A549 (cell line): ENCODE measurements at regions not wholly inside any gene's neighbourhood (a gene's known extent, or its start where the extent isn't known, plus 50 kb on each side); places are given as distances from the start of the nearest gene placed in this dataset.

Source experiments
- CTCF ChIP-seq: fragments of >200 bp; sonication (Bioruptor Twin); formaldehyde crosslinking; IDR thresholded peaks from 3 replicates; pipeline ENCODE4 v1.5.1; 2016
- EP300 ChIP-seq, 2 experiments: fragments of >200 bp; sonication (Bioruptor Twin); formaldehyde crosslinking; IDR thresholded peaks; 2 replicates in 1 of 2; 3 replicates in 1 of 2; pipeline ENCODE4 v1.6.1; 2016 to 2017
- FOSB ChIP-seq: fragments of 250-450 bp; sonication (Bioruptor Pico); IDR thresholded peaks from 2 replicates; pipeline ENCODE4 v1.5.0; 2020; ENCODE audit warnings: mild to moderate bottlenecking, moderate library complexity
- MAX ChIP-seq: IDR thresholded peaks from 2 replicates; pipeline ENCODE4 v1.6.1; 2012
- MYC ChIP-seq: IDR thresholded peaks from 2 replicates; pipeline ENCODE4 v1.6.1; 2012; ENCODE audit warnings: mild to moderate bottlenecking, inconsistent platforms, low read length, improper control_type of control experiment, borderline replicate concordance
- POLR2A ChIP-seq: IDR thresholded peaks from 2 replicates; pipeline ENCODE4 v1.6.1; 2012; ENCODE audit warnings: mild to moderate bottlenecking, low read length
- RFX5 ChIP-seq: fragments of 450-650 bp; IDR thresholded peaks from 2 replicates; pipeline ENCODE4 v1.7.1; 2014; ENCODE audit warnings: antibody characterized with exemption, mild to moderate bottlenecking, moderate library complexity
- SREBF2 ChIP-seq: fragments of 450-650 bp; IDR thresholded peaks from 2 replicates; pipeline ENCODE4 v1.6.1; 2014; ENCODE audit warnings: mild to moderate bottlenecking, moderate library complexity
- USF2 ChIP-seq: fragments of 450-650 bp; IDR thresholded peaks from 2 replicates; pipeline ENCODE4 v1.6.1; 2014; ENCODE audit warnings: antibody characterized with exemption

- TF ChIP-seq EP300 (IDR thresholded peaks at IDR 0.05): no peak
- peak; percentile 60 for TF ChIP-seq CTCF
- TF ChIP-seq MYC: no peak
- TF ChIP-seq FOSB (CRISPR knock-in tag): no peak
- no peak for TF ChIP-seq RFX5
- no peak for TF ChIP-seq SREBF2
- TF ChIP-seq POLR2A: no peak
- no peak for TF ChIP-seq MAX
- TF ChIP-seq USF2: no peak
Observed at GRCh38 chr5:60287174-60287771, 393.7 kb upstream of the PDE4D start.
